ENCODE measurements at regions not wholly inside any gene's neighbourhood (a gene's known extent, or its start where the extent isn't known, plus 50 kb on each side); places are given as distances from the start of the nearest gene placed in this dataset.

DNA sequence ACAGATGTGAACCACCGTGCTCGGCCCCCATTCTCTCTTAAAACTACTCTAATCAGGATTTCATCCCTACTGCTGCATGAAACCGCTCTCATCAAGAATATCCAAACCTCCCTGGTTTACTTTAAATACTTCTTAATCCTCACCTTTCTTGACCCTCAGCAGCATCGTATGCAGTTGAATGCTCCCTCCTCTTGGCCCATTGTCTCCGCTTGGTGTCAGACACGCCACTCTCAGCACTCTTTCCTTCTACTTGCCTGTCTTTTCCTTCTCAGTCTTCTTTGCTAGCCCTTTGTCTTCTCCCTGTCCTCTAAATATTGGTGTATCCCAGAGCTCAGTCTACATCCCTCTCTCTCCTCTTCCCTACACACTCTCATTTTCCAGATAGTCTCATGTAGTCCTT is 314.9 kb downstream of the MRPL39 start:
- TF ChIP-seq, protein P1, sequence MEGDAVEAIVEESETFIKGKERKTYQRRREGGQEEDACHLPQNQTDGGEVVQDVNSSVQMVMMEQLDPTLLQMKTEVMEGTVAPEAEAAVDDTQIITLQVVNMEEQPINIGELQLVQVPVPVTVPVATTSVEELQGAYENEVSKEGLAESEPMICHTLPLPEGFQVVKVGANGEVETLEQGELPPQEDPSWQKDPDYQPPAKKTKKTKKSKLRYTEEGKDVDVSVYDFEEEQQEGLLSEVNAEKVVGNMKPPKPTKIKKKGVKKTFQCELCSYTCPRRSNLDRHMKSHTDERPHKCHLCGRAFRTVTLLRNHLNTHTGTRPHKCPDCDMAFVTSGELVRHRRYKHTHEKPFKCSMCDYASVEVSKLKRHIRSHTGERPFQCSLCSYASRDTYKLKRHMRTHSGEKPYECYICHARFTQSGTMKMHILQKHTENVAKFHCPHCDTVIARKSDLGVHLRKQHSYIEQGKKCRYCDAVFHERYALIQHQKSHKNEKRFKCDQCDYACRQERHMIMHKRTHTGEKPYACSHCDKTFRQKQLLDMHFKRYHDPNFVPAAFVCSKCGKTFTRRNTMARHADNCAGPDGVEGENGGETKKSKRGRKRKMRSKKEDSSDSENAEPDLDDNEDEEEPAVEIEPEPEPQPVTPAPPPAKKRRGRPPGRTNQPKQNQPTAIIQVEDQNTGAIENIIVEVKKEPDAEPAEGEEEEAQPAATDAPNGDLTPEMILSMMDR (IDR thresholded peaks at IDR 0.05; ENCODE audit: poor library complexity, severe bottlenecking), result no peak
- TF ChIP-seq TAF1 (IDR thresholded peaks at IDR 0.05; ENCODE audit: low read depth), result no peak
- TF ChIP-seq EZH2 (IDR thresholded peaks at IDR 0.05; ENCODE audit: borderline replicate concordance, insufficient read depth, low read length, poor library complexity, severe bottlenecking), result no peak
- TF ChIP-seq EP300 (conservative IDR thresholded peaks at IDR 0.05; ENCODE audit: poor library complexity, severe bottlenecking), result no peak
- TF ChIP-seq, protein P2, sequence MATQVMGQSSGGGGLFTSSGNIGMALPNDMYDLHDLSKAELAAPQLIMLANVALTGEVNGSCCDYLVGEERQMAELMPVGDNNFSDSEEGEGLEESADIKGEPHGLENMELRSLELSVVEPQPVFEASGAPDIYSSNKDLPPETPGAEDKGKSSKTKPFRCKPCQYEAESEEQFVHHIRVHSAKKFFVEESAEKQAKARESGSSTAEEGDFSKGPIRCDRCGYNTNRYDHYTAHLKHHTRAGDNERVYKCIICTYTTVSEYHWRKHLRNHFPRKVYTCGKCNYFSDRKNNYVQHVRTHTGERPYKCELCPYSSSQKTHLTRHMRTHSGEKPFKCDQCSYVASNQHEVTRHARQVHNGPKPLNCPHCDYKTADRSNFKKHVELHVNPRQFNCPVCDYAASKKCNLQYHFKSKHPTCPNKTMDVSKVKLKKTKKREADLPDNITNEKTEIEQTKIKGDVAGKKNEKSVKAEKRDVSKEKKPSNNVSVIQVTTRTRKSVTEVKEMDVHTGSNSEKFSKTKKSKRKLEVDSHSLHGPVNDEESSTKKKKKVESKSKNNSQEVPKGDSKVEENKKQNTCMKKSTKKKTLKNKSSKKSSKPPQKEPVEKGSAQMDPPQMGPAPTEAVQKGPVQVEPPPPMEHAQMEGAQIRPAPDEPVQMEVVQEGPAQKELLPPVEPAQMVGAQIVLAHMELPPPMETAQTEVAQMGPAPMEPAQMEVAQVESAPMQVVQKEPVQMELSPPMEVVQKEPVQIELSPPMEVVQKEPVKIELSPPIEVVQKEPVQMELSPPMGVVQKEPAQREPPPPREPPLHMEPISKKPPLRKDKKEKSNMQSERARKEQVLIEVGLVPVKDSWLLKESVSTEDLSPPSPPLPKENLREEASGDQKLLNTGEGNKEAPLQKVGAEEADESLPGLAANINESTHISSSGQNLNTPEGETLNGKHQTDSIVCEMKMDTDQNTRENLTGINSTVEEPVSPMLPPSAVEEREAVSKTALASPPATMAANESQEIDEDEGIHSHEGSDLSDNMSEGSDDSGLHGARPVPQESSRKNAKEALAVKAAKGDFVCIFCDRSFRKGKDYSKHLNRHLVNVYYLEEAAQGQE (IDR thresholded peaks at IDR 0.05; ENCODE audit: borderline replicate concordance), result no peak

Measured in neural cell (in vitro differentiated cells).